ENCODE measurements at regions not wholly inside any gene's neighbourhood (a gene's known extent, or its start where the extent isn't known, plus 50 kb on each side); places are given as distances from the start of the nearest gene placed in this dataset.

DNA sequence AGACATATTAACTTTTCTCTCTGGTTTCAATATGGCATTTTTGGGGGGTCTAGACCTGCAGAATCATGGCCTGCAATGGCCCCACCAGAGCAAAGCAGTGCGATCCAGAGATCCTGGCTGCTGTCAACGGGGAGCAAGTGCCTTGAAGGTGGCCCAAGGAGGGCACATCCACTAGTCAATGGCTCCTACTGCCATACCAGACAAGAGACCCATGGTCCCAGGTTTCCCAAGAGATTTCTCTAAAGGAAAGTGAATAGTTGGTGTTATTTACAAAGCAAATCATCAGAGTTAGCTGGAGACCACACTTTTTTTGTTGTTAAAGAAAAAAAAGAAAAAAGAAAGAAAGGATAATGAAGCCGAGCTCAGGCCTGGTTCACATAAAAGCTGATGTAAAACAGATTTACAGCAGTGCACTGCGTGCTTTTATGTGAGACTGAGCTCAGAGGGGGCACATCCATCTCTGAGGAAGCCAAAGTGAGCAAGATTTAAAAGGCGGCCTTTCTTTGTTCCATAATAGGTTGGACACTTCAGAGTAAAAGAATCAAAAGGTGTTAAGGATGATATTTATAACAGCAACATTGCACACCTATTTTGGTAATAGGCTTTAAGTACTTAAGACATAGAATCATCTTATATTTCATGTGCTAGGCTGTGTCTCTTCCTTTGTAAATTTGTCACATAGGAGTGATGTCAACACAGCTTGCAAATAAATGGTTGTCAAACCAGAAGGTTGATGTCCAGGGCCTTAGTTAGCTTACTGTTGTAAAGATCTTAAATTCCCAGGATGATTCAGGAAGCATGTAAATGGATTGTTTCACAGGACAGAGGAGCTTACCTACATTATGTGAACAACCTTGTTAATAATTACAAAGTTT is 201.3 kb upstream of the NTM start (continued):
- TF ChIP-seq, protein P1, sequence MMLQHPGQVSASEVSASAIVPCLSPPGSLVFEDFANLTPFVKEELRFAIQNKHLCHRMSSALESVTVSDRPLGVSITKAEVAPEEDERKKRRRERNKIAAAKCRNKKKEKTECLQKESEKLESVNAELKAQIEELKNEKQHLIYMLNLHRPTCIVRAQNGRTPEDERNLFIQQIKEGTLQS (IDR thresholded peaks at IDR 0.05) = no peak
- TF ChIP-seq, protein P2, sequence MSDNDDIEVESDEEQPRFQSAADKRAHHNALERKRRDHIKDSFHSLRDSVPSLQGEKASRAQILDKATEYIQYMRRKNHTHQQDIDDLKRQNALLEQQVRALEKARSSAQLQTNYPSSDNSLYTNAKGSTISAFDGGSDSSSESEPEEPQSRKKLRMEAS (IDR thresholded peaks at IDR 0.05) = no peak
- no peak for TF ChIP-seq POLR2AphosphoS5 (IDR thresholded peaks at IDR 0.05; ENCODE audit: low read depth, low read length)
- TF ChIP-seq CBX3 (IDR thresholded peaks at IDR 0.05; ENCODE audit: low read depth) = no peak
- TF ChIP-seq EGR1 (IDR thresholded peaks at IDR 0.05; ENCODE audit: low read depth) = no peak
- no peak for TF ChIP-seq SRF (IDR thresholded peaks at IDR 0.05; ENCODE audit: low read depth)
- no peak for TF ChIP-seq ELF1 (IDR thresholded peaks at IDR 0.05; ENCODE audit: borderline replicate concordance, low read depth)
- no peak for TF ChIP-seq JUND (IDR thresholded peaks at IDR 0.05)

DNA sequence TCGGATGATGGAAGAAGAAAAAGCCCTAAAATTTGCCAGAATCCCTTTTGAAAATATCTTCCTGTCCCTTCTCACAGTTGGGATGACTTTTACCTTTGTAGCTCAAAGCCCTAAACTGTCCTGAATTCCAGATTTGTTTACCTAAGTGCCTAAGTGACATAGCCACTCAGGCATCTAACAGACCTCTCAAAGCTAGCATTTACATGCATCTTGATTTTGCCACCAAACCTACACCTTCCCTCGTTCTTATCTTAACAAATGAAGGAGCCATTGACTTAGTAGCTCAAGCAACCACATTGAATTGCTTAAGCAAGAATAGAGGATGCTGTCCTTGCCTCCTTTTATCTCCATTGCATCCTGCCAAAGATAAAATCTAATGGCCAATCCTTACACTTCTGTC is 198.4 kb upstream of the NTM start:
- intact Hi-C loops (cut with micrococcal nuclease) = no loop called here
- RAD21 ChIA-PET (ENCODE audit: low non-redundant PET in 1 of 2, low total read pairs in 2 of 2, uncharacterized antibody in 2 of 2, unreplicated experiment in 2 of 2) = no interaction called here
- H3K9ac ChIP-seq (ENCODE audit: low read length) = no peak overlapping the region
- no peak overlapping the region for H3K27ac ChIP-seq (ENCODE audit: low read depth, low read length)
- H3K9me3 ChIP-seq (ENCODE audit: control insufficient read depth in 1 of 2, insufficient read depth in 1 of 2, low read depth in 1 of 2, low read length in 2 of 2) = no peaks in the 10 kb centered on the region
- H3K36me3 ChIP-seq (ENCODE audit: control insufficient read depth in 1 of 2, insufficient read depth in 2 of 2, low read length in 2 of 2) = no peaks in the 10 kb centered on the region
- no peaks in the 10 kb centered on the region for H4K20me1 ChIP-seq (ENCODE audit: insufficient read depth)
- no TSS peak for BruUV-seq (replicated peaks)
- no peak overlapping the region for H3K4me3 ChIP-seq (replicated peaks in 1 of 2; ENCODE audit: low read depth in 1 of 2, low read length in 2 of 2)
- H3K27me3 ChIP-seq (ENCODE audit: insufficient read depth, low read length) = no peaks in the 10 kb centered on the region
- POLR2A ChIA-PET = no interaction called here
- H3K4me2 ChIP-seq (ENCODE audit: low read length) = no peak overlapping the region
- TF ChIP-seq CEBPB (IDR thresholded peaks at IDR 0.05; ENCODE audit: low read depth) = no peak
- no peak for TF ChIP-seq POLR2AphosphoS5 (IDR thresholded peaks at IDR 0.05; ENCODE audit: low read depth, low read length)
- no peaks in the 10 kb centered on the region for H3K9me2 ChIP-seq (ENCODE audit: insufficient read depth)
- DNase-seq (ENCODE audit: low read depth, low spot score) (no peak), ATAC-seq (no peak)
- no peaks in the 10 kb centered on the region for H3K79me2 ChIP-seq (ENCODE audit: insufficient read depth, low read length)
- no peak overlapping the region for H2AFZ ChIP-seq (ENCODE audit: low read depth, low read length, poor library complexity, severe bottlenecking)
- no peaks in the 10 kb centered on the region for H3K4me1 ChIP-seq (ENCODE audit: control insufficient read depth in 1 of 2, insufficient read depth in 2 of 2, low read length in 2 of 2)
- CTCF ChIA-PET = no interaction called here
